ENCODE measurements at regions not wholly inside any gene's neighbourhood (a gene's known extent, or its start where the extent isn't known, plus 50 kb on each side); places are given as distances from the start of the nearest gene placed in this dataset.

DNA sequence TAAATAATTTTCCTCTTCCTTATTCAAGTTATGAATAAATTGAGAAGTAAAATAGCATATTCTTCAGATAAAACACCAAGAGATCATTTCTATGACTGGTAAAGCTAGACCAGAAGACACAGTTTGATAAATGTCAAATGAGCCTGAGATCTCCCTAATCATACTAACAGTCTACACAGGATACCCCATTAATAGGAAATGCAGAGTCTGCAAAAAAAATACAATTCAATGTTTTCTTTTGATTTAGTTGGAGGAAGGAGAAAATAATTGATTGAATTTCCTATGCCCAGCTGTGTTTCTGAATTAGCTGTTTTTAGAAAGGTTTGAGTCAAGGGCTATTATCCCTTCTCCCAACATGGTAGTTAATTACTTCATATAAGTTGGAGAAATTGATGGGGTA lies 734.6 kb upstream of the SLITRK1 start:
- no peak for TF ChIP-seq POLR2A (IDR thresholded peaks at IDR 0.05; ENCODE audit: low read depth, low read length)
- no peak for TF ChIP-seq POLR2AphosphoS5 (IDR thresholded peaks at IDR 0.05; ENCODE audit: low read depth, low read length)
- no peak for TF ChIP-seq SPI1 (IDR thresholded peaks at IDR 0.05; ENCODE audit: low read depth, low read length)
- TF ChIP-seq POU2F2 (IDR thresholded peaks at IDR 0.05; ENCODE audit: low read depth, low read length): no peak

Measured in GM12891 (cell line).